SIG-M5 (cell line): ENCODE measurements at regions not wholly inside any gene's neighbourhood (a gene's known extent, or its start where the extent isn't known, plus 50 kb on each side); places are given as distances from the start of the nearest gene placed in this dataset.
"Not testable (repeated sequence)": the region's sequence is repeated elsewhere in the genome, so short reads cannot be mapped to it uniquely, and the experiment has no call there.

ENCODE experiments used
- DNase-seq: peaks from one replicate; lab custom pipeline; 2025; lab: John Stamatoyannopoulos, UW

DNA sequence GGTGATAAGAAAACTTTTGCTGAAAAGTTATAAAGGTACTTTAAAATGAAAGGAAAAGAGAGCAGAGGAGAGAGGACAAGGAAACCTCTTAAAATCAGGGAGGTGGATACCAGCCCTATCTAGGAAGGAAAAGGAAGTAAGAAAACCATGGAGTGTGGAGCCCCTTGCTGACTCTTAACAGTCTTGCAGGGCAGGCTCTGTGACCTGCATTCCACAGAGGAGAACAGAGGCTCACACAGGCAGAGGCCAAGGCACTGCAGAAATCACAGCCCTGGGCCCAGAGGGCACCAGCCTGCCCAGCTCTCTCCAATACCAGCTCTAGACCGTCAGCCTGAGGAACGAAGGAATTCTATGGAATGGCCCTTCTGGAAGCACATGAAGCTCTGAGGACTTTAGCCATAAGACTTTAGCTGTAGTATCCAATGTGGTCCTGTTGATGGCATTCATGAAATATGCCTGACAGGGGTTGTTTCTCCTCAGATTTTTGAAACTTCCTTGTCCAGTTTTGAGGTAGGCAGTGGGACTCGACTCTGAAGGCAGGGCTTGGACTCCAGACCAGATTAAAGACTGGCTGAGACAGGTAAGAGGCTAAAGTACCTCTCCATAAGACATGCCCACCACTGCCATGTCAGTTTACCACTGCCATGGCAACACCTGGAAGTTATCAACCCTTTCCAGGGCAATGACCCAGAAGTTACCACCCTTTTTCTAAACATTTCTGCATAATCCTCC is 216.3 kb downstream of the ANAPC1 start:
- no peak for DNase-seq

DNA sequence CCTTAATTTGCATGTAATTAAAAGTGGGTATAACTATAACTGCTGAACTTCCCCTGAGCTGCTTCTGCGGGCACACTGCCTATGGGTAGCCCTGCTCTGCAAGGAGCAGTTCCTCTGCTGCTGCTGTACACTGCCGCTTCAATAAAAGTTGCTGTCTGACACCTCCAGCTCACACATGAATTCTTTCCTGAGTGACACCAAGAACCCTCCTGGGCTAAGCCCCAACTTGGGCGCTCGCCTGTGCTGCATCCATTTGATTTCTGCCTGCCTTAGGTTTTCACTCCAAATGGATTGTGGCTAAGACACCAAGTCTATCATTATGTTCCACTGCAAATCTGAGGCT is 215.7 kb downstream of the ANAPC1 start:
- DNase-seq, result no peak

DNA sequence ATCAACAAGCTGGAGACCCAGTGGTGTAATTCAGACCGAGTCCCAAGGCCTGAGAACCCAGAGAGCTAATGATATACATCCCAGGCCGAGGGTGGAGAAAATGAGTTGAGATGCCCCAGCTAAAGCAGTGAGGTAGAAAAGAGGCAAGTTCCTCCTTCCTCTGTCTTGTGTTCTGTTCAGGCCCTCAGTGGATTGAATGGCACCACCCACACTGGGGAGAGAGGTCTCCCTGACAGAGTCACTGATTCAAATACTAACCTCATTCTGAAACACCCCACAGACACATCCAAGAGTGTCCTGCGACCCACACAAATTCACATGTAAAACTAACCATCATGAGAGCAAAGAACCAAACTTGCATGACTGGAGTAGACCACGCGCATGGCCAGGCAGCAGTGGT is 215.3 kb downstream of the ANAPC1 start:
- DNase-seq, result no peak

DNA sequence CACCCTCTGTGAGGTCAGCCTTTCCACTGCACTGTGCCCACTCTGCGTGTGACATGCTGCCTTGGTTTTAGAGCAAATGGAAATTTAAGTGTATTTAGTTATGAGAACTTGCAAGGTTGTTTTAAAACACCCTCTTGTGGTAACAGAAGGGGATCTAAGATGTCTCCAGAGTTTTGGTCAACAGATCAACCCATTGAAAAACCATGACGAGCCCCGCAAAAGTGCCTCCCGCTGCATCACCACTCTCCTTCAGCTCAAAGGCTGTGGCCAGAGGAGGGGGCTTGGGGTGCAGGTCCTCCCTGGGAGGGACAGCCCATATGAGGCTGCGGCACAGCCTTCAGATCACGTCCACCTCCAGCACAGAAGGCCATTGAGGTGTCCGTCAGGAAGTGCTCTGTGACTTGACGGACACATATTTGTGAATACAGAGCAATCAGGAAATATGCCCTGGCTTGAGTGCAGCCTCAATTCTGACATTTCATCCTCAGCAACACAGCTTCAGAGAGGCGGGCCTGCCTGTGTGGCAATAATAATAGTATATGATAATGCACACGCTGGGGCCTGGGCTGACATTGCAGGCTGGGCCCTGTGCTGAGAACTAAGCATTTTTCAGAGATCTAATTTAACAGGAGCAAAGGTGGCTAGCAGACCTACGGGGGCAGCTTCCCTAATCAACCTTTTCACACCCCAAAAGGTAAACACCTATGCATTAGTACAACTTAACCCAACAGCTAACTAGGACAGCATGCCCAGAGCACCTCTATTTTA is 213.9 kb downstream of the ANAPC1 start:
- no peak for DNase-seq

DNA sequence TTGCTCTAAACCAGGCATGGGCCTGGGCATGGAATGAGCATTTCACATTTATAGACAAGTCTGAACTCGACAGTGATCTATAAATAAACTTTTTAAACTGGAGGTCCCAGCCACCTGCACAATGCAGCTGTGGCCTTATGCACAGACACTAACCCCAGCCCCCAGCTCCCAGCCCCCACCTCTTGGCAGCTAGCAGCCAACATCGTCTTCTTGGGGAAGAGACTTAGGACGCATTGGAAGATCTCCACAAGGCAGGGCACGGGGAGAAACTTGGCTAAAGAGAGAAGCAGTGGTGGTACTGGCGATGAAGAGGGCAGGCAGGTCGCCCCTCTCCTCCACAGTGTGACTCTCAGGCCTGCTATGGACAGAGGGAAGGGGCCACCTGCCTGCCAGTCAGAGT is 213.2 kb downstream of the ANAPC1 start:
- no peak for DNase-seq

DNA sequence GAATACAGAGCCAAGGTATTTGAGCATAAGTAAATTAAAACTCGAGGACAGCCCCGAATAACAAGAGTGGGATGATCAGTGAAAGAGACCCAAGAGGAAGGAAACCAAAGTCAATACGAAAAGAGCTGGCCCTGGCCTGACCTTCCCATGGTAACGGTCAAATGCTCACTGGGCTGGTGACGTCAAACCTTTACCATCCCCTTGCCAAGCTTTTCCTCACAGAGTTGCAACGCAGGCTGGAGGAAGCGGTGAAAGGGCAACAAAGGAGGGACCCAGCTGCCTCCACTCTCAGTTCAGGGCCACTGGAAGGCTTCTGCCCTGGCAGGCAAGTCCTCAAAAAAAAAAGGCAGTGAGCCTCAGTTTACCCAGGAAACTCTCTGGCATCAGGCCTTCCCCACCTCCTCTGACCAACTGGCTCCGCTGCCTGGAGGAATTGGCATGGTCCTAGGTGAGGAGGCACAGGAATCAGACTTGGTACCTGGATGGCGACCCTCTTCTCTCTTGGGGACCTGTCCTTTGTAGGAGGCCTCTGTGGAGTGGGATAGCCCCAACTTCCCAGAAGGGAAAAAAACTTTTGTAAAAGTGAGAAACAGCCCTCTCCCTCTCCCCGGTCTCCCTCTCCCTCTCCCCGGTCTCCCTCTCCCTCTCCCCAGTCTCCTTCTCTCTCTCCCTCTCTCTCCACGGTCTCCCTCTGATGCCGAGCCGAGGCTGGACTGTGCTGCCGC is 212.4 kb downstream of the ANAPC1 start:
- no peak for DNase-seq

DNA sequence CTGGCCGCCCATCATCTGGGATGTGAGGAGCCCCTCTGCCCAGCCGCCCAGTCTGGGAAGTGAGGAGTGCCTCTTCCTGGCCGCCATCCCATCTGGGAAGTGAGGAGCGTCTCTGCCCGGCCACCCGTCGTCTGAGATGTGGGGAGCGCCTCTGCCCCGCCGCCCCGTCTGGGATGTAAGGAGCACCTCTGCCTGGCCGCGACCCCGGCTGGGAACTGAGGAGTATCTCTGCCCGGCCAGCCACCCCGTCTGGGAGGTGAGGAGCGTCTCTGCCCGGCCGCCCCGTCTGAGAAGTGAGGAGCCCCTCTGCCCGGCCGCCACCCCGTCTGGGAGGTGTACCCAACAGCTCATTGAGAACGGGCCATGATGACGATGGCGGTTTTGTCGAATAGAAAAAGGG is 211.4 kb downstream of the ANAPC1 start:
- DNase-seq, result not testable (repeated sequence)

DNA sequence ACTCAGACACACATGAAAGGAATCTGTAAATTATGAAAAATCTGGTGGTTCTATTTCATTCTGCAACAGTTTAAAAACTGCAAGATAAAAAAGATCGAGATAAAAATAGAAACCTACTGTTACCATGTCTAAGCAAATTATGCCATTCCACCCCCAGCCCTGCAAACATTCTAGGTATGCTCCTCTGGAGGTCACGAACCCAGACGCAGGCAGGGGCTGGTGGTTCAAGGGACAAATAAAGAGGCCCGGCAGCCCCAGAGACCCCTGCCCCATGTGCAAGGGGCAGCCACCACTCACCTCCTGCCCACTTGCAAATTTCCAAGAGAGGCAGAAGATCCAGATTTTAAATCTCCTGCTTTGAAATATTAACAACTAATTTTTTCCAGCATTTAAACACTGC is 210.5 kb downstream of the ANAPC1 start:
- no peak for DNase-seq

DNA sequence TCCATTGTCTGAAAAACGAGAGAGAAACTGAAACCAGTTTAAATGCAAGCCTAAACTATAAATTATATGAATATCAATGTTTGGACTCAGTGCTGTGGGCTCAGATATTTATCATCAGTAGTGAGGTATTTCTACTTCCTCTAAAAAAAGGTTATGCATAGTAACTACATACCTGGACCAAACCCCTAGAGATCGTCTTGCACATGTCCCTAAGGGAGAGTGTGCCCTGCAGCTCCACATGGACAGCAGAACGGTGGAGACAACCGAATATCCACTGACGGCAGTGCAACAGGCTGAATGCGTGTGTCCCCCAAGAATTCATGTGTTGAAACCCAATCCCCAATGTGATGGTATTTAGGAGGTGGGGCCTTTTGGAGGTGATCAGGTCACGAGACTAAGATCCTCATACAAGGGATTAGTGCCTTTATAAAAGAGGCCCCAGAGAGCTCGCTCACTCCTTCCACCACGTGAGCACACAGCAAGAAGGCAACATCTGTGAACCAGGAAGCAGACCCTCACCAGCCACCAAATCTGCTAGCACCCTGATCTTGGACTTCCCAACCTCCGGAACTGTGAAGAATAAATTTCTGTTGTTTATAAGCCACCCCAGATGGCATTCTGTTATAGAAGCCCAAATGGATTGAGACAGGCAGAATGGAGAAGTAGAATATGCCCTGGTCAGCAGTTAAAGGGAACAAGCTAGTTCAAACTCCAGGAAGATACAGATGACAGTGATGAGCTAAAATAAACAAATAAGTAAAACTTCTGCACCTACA is 208.4 kb downstream of the ANAPC1 start:
- no peak for DNase-seq

DNA sequence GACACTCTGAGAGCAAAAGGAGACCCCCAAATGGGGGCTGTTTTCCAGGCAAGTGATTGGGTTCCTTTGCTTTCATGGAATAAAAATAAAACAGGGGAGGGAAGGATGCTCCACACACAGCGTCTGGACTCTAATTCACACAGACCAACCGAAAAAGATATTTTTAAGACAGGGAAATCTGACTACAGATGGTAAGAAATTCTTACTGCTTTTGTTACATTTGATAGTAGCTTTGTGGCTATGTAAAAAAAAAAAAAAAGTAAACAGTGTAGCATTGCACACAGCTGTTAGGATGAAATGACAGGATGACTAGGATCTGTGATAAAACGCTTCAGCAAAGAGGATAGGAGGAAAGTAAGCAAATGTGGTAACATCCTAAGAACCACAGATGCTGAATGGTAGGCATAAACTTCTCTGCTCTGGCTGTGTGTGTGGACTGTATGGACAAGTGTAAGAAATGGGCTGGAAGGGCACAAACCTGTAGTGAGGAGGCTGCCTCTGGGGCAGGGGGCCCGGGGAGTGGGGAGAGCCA is 207.6 kb downstream of the ANAPC1 start:
- no peak for DNase-seq

DNA sequence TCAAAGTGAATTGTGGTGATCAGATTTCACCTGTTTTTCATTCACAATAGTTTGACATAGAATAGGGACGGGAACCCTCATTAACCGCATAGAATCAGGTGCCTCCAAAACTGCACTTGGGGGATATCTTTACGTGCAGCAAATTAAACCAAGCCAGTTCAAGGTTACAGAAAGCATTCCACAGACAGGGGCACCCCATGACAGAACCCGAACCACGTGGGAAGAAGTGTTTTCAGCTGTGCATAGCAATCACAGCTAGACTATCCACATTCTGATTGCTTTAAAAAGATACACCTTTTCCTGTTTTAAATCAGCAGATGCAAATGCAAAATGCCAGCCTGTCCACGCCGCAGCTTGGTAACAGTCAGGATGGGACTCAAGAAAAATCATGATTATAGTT is 205.8 kb downstream of the ANAPC1 start:
- DNase-seq, result no peak

DNA sequence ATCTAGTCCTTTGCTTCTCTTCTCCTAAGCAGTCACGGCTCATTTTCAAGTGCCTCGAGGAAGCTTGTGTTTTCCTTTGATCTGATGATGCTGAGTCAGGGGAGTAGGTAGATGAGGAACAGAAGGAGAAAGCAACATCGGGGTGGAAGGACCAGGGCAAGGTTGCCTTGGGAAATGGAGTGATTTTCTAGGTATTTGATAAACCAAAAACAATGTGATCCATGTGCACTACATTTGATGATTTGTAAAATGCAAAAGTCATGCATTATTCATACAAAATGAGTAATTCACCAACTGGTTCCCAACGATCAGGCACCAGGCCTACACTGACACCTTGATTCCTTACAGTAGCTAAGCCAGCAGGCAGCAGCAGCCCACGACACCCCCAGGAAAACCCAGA is 205.3 kb downstream of the ANAPC1 start:
- DNase-seq, result no peak

DNA sequence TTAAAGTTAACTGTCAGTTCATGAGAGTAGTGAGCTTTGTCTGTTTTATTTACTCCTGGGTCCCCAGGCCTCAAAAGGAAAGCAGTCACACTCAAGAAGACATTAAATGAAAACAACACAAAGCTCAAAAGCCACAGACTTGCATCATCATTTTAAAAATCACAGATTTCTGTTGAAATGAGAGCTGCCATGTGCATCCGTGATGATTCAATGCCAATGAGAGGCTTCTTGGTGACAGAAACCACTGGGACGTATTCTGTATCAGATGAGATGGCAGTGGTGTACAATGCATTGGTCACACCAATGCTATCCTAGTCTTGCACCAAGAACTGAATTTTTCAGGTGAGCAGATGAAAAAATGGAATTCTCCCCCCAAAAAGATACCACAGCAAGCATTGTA is 204.8 kb downstream of the ANAPC1 start:
- no peak for DNase-seq

DNA sequence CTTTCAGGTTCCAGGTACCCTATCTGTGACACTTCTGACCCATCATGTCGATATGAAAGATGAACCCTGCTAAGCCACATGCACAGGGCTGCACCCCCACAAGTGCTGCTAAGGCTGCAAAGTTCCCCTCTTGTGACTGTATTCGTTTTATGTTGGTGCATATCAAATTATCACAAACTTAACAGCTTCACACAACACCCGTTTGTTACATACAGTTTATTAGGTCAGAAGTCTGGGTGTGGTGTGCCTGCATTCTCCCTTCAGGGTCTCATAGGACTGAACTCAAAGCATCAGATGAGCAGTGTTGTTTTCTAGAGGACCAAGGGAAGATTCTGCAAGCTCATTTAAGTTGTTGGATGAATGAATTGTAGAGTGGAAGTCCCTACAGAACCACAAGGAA is 199.4 kb downstream of the ANAPC1 start:
- no peak for DNase-seq

DNA sequence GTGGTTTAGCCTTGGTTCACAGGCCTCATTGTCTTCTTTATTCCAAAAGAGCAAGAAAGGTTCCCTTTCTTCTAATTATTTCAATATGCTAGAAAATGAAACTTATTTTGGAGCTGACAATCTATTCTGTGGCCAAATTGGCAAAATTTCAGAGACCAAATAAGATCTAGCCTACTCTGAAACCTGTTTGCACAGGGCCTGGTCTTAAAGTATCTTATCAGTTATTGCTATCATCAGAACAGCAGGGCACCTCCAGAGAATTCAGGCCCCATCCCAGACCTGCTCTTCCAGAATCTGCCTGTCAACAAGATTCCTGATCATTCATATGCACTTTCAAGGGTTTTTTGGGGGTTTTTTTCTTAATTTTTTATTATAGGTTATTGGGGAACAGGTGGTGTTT is 198.7 kb downstream of the ANAPC1 start:
- no peak for DNase-seq

DNA sequence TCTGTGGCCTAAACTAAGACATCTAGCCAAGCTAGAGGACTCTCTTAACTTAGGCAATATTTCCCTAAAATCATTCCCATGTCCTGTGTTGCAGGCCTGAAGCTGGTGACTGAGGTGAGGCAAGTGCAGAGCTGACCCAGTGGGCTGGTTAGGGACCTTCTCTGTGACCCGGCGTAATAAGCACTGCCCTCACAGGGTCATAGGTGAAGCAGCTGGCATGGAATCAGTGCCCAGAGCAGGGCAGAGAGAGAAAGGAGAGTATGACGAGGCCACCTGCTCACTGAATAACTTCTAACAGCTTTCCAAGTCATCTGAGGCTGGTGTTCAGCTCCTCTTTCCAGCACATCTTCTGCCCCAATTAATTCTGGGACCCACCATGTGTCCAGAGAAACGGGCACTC is 197.0 kb downstream of the ANAPC1 start:
- DNase-seq, result no peak

DNA sequence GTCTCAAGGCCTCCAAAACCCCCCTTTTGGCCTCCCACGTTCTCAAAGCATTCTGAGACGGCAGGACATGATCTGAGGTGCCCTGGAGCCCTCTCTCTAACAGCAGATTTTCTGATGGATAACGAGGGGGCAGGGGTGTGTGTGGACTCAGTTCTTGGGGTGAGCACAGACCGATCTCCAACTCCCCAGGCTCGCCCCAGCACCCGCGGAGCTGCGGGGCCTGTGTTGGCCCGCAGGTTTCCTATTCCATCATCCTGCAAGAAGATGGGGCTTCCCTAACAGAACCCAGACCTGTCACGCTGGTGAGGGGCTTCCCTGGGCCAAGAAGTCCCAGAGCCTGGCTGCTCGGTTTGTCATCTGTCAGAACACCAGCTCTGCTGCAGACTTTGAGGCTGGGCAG is 196.1 kb downstream of the ANAPC1 start:
- DNase-seq, result no peak

DNA sequence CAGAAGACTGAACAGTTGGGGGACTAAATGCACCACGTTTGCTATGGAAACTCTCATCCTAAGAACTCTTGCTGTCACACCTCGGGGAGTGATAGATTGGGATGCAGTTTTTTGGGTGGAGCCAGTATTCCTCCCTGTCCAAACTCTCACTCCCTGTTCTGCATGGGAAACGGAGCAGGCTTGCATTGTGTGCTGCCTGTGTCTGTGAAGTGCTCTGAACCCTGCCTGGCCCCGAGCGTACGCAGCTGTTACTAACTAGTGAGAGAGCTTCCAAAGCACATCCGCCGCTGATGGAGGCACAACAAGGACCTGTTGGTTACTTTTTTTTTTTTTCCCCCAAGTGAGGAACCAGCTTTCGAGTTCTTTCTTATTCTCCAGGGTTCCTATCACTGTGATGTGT is 195.5 kb downstream of the ANAPC1 start:
- DNase-seq, result no peak

DNA sequence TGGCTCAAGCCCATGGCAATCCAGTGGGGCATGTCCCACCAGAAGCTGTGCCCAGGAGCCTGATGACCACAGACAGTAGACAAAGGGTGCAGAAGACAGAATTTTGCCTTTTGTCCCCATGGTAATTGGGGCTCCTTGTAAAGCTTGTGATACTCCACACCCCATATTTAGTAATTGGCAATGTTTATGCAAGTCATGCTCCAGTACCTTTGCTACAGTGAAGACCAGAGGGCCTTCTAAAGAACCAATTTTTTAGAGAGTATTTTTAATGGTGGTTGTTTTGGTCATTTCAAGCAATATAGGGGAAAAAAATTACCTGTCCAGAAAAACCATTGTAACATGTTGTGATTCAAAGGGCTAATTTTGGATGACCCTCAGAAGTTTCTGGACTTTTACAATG is 194.8 kb downstream of the ANAPC1 start:
- no peak for DNase-seq

DNA sequence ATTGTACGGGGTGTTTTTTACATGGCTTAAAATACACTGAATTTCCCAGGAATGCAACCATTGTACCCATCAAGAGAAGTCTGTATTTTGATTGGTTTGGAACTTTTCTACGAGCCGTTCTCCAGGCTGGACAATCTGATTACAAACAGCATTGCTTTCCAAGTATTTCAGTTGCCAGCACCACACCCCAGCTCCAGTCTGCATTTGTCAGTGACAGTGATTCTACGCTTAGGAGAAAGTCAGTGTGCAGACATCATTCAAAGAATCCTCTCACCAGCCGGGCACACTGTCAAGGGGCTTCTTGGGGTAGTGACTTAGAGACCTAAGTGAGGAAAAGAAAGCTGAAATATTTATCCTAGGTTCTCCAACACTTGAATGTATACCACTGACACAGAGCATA is 194.1 kb downstream of the ANAPC1 start:
- no peak for DNase-seq

DNA sequence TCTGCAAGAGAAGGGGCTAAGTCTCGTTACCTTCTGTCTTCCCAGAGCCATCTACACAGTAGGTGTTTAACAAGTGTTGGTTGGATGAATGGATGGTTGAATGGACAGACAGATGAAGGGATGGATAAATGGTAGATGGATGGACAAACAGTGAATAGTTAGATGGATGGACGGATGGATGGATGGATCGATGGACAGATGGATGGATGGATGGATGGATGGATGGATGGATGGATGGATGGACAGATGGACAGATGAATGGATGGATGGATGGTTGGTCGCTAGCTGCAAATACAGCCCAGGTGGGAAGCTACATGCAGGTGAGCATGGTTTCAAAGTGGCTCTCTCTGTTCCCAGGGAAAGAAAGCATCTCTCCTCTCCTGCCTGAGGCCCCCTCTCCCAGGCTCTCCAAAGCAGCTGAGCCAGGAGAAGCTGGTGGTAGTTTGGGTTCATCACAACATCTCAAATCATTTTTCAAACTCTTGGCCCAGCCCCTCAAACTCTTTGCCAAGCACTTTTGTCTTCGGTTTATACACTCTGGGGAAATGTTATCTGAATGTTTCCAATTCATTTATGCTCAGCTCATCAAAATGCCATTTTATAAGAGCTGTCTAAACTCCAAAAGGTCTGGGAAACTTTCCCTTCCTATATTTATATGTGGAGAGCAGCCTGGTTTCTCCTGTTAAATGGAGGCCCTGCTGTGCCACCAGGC is 192.7 kb downstream of the ANAPC1 start:
- no peak for DNase-seq

DNA sequence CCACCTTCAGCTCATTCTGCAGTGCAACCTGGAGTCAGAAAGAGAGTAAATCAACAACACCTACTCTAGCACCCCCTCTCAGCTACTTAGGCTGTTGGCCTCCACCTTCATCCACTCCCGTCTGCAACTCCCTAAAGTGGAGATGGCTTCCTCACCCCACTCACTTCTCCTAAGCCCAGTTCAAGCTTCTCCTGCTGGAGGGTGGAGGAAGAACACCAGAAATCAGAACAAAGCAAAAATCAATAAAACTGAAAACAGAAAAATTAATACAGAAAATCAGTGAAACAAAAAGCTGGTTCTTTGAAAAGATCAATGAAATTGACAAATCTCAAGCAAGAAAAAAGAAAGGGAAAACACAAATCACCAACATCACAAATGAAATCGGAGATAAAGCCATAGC is 191.7 kb downstream of the ANAPC1 start:
- no peak for DNase-seq
